ENCODE measurements at regions not wholly inside any gene's neighbourhood (a gene's known extent, or its start where the extent isn't known, plus 50 kb on each side); places are given as distances from the start of the nearest gene placed in this dataset.
"Not testable (repeated sequence)": the region's sequence is repeated elsewhere in the genome, so short reads cannot be mapped to it uniquely, and the experiment has no call there.

DNA sequence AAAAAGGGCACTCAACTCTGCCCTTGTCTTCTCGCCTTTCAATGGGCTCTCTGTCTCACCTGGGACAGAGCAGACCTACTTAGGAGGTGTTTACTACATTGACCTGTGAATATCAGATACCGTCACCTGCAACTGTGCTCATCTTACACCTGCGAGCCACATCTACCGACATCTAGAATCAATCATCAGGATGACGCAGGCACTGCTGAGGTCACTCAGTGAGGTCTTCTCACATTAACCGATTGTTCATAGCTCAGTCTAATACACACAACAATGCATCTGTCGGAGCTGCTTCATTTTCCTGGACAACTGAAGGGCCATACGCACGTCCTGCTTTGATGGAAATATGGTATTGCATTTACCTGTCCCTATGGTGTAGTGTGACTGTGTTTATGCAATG is 211.9 kb downstream of the FGF9 start:
- DNase-seq = no peak

DNA sequence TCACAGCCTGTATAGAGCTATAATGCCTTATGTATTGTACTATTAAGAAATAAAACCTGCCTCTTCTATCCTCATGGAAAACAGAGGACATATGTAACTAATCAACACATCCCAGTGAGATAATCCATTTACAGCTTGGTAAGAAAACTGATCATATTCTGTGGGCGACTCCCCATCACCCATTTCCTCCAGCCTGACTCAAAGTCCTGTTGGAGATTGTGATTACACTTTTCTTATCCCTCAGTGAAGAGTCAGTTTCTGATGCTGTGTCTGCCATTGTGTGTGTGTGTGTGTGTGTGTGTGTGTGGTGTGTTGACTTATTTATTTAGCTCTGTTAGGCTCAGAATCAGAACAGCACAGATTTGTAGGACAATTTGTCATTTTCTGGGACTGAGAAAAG is 212.8 kb downstream of the FGF9 start:
- DNase-seq = no peak

DNA sequence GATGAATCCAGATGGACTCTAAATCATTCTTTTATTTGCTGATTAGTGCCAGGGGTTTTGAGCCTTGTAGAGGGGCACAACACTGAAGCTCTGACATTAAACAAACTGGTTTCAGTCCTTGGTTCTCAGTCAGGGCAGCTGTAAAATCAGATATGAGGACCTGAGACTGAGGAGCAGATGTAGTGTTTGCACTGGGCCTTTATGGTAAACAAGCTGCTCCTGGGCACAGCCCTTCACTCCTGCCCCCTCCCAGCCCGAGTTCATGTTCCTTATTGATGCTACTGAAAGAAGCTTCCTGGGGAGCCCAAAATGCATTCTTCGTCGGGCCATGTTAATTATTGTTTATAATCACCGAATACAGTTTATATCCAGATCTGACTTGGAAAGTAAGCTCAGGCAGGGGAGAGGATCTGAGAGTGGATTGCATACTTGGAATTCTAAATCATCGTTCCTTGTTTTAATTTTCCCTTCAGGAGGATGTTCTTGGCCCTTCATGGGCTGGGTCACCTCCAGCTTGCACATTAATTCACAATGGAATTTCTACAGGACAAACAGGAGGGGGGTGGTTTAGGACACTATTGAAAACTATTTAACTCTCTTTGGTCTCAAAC is 213.5 kb downstream of the FGF9 start:
- DNase-seq = no peak

DNA sequence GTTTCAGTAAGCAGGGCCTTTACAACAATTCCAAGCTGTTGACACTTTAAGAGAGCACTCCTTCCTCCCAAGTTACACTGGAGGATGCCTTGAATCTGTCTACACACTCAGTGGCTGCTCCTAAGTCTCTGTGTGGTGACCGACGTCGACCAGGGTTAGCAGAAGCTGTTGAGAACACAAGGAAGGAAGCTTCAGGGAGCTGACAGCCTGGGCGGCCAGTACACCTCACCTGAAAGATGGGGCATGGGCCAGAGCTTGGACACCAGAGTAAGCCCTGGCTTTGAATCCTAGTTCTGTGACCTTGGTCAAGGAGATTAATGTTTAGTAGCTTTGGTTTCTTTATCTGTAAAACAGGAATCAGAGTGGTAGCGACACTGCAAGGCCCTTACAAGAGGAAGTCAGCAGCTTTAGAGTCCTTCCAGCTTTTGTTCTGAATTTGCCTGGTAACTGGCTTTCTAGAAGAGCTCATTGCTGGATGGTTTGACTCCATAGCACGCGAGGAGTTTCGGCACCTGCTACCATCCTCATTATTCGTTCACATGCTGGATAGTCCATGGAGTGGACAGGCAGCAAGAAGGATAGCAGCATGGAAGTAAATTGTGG is 214.2 kb downstream of the FGF9 start:
- no peak for DNase-seq

DNA sequence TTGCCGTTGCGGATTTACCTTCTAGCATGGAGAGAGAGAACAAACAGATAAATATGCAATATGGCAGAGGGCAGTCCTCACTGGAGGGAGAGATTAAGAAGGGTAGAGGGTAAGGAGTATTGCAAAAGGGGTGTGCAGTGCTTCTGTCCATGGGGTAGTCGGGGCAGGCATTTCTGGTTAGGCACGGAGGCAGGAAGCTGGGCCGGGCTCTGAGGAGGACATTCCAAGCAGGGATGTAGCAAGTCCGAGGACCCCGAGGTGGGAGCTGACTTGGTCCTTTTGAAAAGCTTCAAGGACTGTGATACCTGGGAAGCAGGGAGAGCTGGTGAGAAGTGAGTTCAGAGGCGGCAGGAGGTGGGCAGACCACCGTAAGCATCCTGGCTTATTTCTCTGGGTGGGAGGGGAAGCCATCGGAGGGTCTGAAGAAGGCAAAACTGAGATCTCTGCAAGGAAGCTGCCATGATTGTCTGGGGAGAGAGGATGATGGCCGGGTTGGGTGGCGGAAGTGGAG is 214.9 kb downstream of the FGF9 start:
- no peak for DNase-seq

DNA sequence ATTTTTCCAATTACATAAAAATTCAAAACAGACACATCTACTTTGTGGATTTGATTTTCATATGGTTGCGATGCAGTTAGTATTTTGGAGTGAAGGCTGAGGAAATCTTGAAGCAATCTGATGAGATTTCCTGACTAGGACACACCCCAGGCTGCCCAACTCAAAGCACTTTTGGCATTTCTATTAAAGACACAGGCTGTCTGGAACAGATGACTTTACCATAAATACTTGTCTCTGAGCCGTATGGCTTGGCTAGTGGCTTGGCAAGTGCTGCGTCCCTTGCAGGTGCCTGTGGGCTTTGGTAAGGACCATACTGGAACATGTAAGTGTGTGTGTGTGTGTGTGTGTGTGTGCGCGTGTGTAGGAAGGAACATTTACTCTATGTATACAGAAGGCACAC is 218.8 kb downstream of the FGF9 start:
- no peak for DNase-seq

DNA sequence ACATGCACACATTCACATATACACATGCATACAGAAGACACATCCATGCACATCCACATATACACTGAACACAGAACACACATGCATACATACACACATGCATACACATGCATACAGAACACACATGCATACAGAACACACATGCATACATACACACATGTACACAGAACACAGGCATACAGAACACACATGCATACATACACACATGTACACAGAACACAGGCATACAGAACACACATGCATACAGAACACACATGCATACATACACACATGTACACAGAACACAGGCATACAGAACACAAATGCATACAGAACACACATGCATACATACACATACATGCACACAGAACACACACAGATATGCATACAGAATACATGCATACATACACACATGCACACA is 219.3 kb downstream of the FGF9 start:
- not testable (repeated sequence) for DNase-seq

DNA sequence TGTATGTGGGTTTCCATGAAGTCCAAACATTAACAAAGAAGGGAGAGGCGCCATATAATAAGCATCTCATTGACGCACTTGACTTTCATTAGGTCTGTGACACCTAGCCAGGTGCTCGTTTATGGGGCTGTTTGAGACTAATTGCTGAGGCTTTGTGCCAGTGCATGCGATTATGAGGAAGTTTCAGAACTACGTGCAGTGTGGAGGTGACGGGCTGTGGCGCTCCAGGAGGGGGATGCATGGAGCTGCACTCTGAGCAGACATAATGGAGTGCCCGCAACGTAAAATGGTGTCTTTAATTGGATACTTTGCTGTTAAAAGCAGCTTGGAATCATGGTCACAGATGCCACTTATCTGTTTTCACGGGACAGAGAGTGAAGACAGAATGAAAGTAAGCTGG is 223.2 kb downstream of the FGF9 start:
- no peak for DNase-seq

DNA sequence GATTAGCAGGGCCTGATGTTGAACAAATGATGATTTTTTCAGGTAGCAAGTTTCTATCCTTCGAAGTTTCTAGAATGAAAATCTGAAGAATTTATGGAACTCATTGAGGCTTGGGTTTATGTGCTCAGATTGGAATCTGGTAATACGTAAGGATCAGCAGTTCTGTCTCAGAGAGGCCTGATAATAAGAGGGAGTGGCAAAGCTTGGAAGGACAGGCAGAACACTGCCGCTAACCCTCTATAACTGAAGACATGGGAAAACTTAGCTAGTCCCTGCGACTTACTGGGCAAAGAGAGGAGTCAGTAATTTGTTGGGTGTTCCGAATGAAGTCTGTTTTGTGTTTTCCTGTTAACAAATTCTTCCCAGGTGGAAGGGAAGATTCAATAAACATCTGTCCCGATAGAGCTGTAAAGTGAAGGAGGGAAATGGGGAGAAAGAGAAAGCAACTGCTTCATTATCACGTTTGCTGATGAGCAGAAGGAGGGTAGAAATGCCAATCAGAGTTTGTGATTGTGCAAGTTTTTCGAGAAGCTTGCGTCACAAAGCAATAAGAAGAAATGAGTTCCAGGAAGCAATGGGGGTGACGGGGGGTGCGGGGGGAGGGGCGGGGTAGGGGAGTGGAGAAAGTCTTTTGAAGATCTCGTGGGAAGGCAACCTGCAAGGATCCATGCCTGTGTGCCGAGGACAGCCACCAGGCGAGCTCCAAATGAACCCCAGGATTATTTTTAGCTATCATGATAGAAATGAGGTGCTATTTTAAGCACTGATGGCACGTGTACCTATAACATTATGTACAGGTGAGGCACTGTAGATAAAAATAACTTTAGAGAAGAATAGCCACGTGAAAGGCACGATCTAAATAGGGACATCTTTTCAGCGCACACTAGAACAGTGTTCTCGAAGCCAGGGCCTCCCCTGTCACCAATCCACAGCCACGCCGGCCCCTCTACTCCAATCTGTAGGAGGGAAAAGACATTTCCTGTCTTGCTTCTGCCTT is 224.1 kb downstream of the FGF9 start:
- no peak for DNase-seq

DNA sequence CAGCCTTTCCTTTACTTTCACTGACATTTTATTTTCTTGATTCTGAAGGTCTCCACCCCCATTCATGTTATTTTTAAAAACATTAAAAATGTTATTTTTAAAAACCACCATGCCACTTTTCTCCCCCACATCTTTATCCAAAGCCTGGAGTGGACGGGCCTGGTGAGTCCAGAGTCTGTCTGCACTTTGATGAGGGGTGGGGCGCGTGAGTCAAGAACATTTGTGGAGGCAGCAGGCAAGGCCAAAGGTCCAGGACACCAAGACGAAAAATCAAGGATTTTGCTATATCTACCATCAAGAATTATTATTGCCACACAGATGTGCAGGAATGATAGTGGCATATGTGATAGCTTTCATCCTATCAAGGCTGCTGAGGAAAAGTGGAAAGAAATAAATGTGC is 224.9 kb downstream of the FGF9 start:
- DNase-seq = no peak

DNA sequence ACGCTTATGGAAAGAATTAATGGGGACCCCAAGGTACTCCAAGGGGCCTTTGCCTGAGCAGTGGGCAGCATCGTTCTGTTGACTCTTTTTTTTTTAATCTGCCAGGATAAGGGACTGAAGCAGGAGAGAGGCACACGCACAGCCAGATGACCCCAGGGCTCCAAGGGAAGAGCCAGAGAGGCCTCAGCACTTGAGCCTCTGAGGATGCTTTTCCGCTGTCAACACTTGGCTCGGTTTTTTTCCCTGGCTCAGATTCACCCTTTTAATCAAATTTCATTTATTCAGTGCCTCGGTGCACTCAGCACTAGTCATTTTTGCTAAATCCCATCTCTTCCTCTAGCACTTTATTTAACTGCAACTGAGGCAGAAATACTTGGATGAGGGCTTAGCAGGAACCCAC is 226.3 kb downstream of the FGF9 start:
- no peak for DNase-seq

DNA sequence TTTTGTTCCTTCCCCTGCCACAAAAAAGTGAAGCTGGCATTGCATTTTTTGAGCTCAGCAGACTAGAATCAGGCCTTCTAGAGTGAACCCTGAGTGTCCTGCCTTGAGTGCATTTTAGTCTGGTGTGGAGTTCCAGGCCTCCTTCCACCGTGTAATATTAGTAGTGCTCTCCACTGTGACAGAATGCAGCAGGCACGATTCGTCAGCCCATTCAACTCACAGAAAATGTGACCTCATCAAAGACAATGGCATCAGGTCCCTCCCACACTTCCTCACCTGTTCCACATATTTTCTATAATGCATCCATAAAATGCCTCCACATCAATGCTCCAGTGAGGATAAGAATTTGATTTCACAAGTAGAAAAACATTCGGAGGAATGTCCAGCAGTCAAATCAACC is 227.6 kb downstream of the FGF9 start:
- DNase-seq = no peak

DNA sequence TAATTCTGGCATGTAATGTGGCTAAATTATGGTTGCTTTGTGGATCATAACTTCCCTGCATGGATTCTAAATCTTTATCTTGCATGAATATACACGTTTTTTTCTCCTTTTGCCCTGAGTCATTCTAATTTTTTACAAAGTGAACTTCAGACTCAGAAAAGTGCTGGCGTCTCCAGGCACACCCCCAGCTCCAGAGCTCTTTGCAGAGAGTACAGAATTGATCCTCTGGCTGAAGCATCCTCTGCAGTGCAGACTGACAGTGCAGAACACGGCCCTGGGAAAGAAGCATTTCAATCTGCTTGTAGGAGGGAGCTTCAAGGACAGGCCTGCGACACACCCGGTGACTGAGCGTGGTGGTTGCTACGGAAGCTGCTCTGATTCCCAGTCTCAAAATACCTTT is 228.1 kb downstream of the FGF9 start:
- DNase-seq = no peak

DNA sequence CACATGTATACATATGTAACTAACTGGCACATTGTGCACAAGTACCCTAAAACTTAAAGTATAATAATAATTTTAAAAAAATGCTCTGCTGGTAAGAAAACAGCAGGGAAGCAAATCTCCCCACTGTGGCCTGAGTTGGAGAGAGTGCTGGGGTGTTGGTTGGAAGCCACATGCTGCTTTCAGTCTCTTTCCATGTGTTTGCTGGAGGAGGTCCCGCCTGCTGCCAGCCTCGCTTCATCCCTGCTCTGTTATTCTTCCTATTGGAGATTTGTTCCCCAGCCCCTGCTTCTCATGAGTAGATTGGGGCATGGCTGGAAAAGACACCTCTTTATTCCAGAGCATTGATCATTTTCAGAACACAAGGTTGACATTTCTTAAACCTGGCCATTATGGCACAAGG is 230.5 kb downstream of the FGF9 start:
- DNase-seq = no peak

DNA sequence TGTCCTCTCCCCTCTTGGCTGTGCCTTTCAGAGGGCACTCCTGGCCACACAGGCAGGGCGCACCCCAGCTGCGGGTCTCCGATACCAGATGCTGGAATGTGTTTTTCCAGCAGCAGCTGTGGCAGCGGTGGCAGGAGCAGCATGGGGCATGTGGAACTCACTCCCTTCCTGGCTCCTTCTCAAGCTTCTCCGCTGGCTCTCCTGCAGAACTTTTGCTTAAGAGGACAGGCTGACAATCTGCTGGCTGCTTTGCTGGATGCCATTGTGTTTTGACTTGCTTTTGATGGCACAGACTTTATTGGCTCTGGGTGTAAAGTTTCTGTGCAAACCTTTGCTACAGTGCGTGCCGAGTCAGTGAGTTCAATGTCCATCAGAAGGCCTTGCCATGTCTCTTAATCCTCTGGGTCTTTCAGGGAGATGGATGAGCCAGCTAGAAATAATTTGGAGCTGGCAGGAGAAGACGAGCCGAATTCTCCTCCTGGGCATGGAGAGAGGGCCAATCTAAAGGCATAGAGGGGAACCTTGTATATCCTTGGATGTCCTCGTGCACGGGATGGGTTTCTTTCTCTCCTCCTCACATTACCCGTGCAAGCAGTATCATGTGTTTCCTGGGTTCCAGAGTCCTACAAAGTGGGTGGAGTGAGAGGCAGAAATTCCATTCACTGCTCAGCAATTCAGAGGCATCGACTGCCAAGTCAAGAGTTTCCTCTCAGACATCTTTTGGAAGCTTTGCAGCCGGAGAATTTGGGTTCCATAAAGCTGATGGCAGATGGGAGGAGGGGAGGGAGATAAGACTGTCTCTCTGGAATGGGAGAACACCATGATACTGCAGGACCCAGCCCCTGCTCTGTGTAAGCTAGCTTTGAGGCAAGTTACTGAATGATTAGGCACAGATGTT is 231.2 kb downstream of the FGF9 start:
- DNase-seq = no peak

DNA sequence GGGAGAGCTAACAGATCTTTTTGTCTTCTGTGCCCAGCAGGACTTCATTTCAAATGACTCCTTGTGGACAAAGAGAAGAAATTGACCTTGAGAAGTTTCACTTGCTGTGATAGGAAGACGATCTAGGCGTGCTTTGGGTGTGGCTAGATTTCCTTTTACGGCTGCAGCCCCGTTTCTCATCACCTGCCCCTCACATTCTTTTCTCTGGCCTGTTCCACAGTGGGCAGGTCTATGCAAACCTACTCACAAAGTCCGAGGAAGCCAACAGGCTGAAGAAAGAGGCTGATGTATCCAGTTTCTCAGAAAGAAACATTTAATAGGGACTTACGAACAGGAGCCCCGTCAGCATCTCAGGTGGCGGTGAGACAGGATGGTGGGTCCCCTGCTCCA is 231.8 kb downstream of the FGF9 start:
- DNase-seq = no peak

DNA sequence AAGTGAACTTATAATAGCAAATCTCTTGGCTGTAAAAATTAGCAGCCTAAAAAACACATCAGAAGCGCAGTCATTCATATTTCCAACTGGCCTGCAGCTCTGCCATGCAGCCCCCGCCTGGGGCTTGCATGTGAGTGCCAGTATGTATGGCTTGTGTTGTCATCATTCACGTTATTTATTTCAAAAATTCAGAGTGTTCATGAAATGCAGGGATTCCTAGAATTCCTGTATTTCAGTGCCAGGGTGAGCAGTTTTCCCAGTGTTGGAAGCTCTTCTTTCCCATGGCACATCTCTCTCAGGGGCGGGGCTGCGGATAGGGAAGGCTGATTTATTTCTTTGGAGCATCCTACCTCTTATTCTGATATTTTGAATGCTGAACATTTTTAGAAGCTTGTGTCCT is 234.6 kb downstream of the FGF9 start:
- DNase-seq = no peak

DNA sequence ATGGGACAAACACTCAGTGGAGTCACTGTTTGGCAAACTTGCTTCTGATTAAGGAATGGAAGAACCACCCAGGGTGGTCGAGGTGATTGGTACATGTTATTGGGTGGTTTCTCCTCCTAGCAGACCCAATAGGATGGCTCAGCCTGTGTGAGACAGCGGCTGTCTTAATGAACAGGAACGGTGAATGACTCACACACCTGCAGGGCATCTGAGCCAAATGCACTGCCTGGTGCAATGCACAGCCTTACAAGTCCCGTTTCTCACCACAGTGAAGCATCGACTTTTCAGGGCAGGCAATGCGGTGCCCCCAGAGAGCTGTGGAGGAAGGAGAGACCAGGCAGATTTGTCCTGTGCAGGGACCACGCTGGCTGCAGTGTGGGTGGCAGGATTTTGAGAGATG is 238.5 kb downstream of the FGF9 start:
- DNase-seq = no peak

DNA sequence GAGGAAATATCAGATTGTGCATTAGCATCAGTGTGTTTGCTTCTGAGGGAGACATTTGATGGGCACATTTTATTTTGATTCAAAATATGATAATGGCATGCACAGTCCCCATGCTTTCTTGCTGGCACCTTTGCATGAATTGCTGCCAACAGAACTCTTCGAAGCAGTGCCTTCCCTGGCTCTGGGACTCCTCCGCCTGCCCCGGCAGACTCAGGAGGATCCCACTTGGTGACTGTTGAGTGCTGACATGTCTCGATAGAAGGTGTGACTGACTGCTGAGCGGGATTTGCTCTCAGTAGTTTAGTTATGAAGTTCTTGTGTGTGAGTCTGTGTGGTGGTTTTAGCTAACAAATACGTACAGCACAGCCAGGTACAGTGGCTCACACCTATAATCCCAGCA is 239.7 kb downstream of the FGF9 start:
- DNase-seq = no peak

DNA sequence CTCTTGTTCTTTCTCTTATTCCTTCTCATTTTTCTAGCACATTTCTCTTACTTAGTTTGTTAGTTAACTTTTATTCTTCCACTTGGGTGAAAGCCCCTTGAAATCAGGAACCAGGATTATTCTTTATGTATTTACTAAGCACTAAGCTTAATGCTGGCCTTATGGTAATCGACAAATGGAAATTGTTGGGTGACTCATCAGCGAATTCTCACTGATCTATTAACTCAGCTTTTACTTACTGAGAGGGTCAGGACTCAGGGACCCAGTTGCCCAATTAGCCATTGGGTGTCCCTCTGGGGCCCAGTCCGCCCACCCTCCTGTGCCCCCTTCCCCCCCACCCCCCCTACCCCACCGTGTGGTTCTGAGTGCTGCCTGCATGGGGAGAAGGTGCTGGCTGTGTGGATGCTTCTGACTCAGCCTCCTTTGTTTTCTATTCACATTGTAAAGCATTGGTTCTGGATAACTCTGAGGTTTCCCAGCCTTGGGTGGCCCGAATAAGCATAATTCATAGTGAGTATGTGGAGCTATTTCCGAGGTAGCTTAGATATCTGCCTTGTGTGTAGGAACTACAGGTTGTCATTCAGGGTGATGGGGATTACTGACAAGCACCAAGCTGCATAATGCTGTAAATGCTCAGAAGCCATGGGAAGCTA is 240.9 kb downstream of the FGF9 start:
- DNase-seq = no peak

DNA sequence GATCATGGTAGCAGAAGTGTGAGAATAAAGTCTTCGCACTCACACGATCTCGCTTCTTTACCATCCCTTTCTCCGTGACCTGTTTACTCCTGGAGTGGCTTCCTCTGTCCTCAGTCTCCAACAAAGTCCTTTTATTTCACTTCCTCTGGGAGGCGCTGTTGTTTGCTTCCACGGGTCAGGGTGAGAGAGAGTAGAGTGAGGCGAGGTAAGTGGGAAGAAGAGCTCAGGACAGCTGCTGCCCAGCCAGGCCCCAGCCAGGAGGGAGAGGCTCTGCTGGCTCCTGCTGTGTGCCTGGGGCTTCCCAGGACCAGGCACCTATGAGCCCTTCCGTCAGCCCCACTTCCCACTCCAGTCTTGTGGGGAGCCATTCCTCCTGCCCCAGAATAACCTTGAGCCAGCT is 242.1 kb downstream of the FGF9 start:
- DNase-seq = no peak

Measured in activated gamma-delta T cell (primary cell).